ENCODE measurements at regions not wholly inside any gene's neighbourhood (a gene's known extent, or its start where the extent isn't known, plus 50 kb on each side); places are given as distances from the start of the nearest gene placed in this dataset.

- TF ChIP-seq EZH2 (IDR thresholded peaks at IDR 0.05; ENCODE audit: insufficient read depth, poor library complexity, severe bottlenecking) (no peak), EZH2phosphoT487 (IDR thresholded peaks at IDR 0.05; ENCODE audit: insufficient read depth, low read depth) (no peak)
Observed at GRCh38 chr16:59263955-59264354, 529.8 kb upstream of the GOT2 start.
